ENCODE measurements at regions not wholly inside any gene's neighbourhood (a gene's known extent, or its start where the extent isn't known, plus 50 kb on each side); places are given as distances from the start of the nearest gene placed in this dataset.
"Not testable (repeated sequence)": the region's sequence is repeated elsewhere in the genome, so short reads cannot be mapped to it uniquely, and the experiment has no call there.

DNA sequence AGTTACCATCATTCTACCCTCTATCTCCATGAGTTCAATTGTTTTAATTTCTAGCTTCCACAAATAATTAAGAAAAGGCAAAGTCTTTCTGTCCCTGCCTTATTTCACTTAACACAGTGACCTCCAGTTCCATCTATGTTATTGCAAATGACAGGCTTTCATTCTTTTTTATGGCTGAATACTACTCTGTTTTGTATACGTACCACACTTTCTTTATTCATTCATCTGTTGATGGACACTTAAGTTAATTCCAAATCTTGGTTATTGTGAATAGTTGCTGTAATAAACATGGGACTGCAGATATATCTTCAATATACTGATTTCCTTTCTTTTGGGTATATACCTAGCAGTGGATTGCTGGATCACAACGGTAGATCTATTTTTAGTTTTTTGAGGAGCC, 314.1 kb downstream of the SV2B start:
- Histone ChIP-seq H3K4me1 (ENCODE audit: control insufficient read depth, insufficient read depth, low read length) (no peaks in the 10 kb centered on the region), H3K4me3 (ENCODE audit: low read length) (no peak overlapping the region), H3K9me3 (ENCODE audit: control insufficient read depth, low read length) (no peaks in the 10 kb centered on the region), H3K27me3 (ENCODE audit: control insufficient read depth, insufficient read depth) (no peaks in the 10 kb centered on the region), H3K27ac (ENCODE audit: low read length) (no peak overlapping the region)
- DNase-seq (no peak), ATAC-seq (no peak)
- intact Hi-C loops (cut with DNase I) = no loop called here
- 89% methylated on average over 2 of the region's 2 CpGs for WGBS

DNA sequence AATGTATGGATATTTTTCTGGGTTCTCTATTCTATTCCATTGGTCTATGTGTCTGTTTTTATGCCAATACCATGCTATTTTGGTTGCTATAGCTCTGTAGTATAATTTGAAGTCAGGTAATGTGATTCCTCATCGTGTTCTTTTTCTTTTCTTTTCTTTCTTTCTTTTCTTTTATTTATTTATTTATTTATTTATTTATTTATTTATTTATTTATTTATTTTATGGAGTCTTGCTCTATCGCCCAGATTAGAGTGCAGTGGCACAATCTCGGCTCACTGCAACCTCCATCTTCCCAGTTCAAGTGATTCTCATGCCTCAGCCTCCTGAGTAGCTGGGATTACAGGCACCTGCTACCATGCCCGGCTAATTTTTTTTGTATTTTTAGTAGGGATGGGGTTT, 315.2 kb downstream of the SV2B start:
- H3K27ac ChIP-seq (ENCODE audit: low read length); ATAC-seq; H3K4me1 ChIP-seq (ENCODE audit: control insufficient read depth, insufficient read depth, low read length); H3K9me3 ChIP-seq (ENCODE audit: control insufficient read depth, low read length); intact Hi-C loops (cut with DNase I); H3K4me3 ChIP-seq (ENCODE audit: low read length); H3K27me3 ChIP-seq (ENCODE audit: control insufficient read depth, insufficient read depth); DNase-seq: not testable (repeated sequence)
- 93% methylated on average over 4 of the region's 4 CpGs for WGBS

DNA sequence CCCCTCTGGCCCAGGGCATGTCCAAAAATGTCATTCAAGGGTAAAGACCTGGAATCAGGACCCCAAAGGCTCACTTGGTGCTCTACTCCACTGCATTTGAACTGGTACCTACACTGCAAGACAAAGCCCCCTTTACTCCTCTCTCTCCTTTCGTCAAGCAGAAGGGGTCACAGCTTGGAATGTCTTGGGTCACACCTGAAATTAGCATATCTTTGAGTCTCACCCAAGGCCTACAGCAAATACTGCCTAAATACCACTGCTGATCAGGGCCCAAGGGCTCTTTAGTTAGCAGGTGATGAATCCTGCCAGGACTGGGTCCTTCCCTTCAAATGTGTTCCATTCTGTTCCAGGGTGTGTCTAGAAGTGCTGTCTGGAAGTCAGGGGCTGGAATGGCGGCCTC, 320.6 kb downstream of the SV2B start:
- Histone ChIP-seq H3K27me3 (ENCODE audit: control insufficient read depth, insufficient read depth) (no peaks in the 10 kb centered on the region), H3K9me3 (ENCODE audit: control insufficient read depth, low read length) (no peaks in the 10 kb centered on the region), H3K27ac (ENCODE audit: low read length) (no peak overlapping the region), H3K4me3 (ENCODE audit: low read length) (no peak overlapping the region), H3K4me1 (ENCODE audit: control insufficient read depth, insufficient read depth, low read length) (no peaks in the 10 kb centered on the region)
- 78% methylated on average over 2 of the region's 2 CpGs for WGBS
- ATAC-seq = no peak
- intact Hi-C loops (cut with DNase I) = no loop called here
- DNase-seq = no peak

DNA sequence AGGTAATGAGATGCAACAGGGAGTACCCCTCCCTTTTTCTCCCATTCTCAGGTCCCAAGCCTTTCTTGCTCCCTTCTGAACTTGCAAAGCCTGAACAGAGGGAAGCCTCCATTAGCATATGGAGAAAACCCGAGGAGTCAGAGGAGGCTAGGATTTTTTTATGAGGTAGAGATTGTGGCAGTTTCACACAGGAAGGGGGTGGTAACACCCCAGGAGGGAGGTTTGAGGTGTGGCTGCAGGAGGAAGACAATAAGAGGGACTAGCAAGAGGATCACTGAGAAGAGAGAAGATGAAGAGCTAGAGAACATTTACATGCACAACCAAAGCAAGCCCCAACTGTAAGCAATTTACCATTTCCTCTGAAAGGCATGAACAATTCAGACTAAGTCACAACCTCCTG, 322.7 kb downstream of the SV2B start:
- intact Hi-C loops (cut with DNase I) = no loop called here

DNA sequence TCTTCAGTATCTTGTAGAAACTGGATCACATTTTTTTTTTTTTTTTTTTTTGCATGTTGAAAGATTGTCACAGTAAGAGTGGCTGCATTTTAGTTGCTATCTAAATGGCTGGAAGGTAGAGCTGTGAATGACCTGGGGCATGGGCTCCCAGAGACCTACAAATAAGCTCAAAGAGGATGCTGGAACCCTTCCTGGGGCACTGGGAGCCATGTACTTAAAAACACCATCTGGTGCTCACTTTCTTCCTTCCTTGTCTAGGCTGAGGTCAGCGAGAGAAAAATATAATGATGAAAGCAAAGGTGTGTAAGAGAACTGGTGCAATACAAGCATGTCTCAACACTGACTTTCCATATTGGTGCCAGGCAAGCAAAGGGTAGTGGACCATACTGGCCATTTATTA, 323.9 kb downstream of the SV2B start:
- intact Hi-C loops (cut with DNase I) = no loop called here
- no peaks in the 10 kb centered on the region for H3K27me3 ChIP-seq (ENCODE audit: control insufficient read depth, insufficient read depth)
- WGBS = 85% methylated on average over 1 of the region's 1 CpG
- no peak for ATAC-seq
- no peaks in the 10 kb centered on the region for H3K9me3 ChIP-seq (ENCODE audit: control insufficient read depth, low read length)
- H3K27ac ChIP-seq (ENCODE audit: low read length) = no peak overlapping the region
- no peak overlapping the region for H3K4me3 ChIP-seq (ENCODE audit: low read length)
- no peak for DNase-seq
- no peaks in the 10 kb centered on the region for H3K4me1 ChIP-seq (ENCODE audit: control insufficient read depth, insufficient read depth, low read length)

More for the DNA sequence above, 322.7 kb downstream of the SV2B start:
- no peak for DNase-seq
- H3K27ac ChIP-seq (ENCODE audit: low read length) = no peak overlapping the region
- WGBS = 19% methylated on average over 1 of the region's 1 CpG
- no peaks in the 10 kb centered on the region for H3K9me3 ChIP-seq (ENCODE audit: control insufficient read depth, low read length)
- no peak for ATAC-seq
- no peak overlapping the region for H3K4me3 ChIP-seq (ENCODE audit: low read length)
- H3K27me3 ChIP-seq (ENCODE audit: control insufficient read depth, insufficient read depth) = no peaks in the 10 kb centered on the region
- no peaks in the 10 kb centered on the region for H3K4me1 ChIP-seq (ENCODE audit: control insufficient read depth, insufficient read depth, low read length)

DNA sequence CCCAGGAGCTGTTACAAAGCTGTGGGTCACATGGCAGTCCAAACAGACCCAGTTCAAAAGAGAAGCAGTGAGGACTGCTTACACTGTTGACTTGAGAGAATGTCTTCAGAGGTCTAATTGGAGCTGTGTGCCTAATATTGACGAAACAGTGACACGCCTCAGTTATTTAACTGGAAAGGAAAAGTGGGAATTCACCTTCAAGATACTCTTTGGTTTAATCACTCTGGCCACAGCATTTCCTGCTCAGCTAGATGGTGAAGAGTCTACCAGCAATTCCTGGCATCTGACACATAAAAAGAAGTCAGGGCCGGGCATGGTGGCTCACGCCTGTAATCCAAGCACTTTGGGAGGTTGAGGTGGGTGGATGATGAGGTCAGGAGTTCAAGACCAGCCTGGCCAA, 326.4 kb downstream of the SV2B start:
- intact Hi-C loops (cut with DNase I) = no loop called here
- H3K4me1 ChIP-seq (ENCODE audit: control insufficient read depth, insufficient read depth, low read length) = no peaks in the 10 kb centered on the region

DNA sequence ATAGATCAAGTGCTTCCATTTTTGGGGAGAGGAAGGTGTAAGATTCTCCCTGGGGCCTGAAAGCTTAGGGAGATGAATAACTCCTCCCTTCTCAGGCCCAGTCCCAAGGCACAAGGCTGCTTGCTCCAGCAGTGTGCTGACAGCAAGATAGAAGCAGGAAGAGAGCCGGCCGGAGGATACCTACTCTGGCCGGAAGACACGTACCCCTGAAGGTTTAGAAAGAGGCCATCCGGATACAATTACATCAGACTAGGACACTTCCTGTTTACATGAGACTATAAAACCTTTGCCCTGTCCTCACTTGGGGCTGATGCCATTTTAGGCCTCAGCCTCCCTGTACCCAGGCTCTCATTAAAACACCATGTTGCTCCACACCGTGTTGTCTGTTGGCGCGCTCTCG, 329.9 kb downstream of the SV2B start:
- Histone ChIP-seq H3K27me3 (ENCODE audit: control insufficient read depth, insufficient read depth) (no peaks in the 10 kb centered on the region), H3K4me3 (ENCODE audit: low read length) (no peak overlapping the region), H3K4me1 (ENCODE audit: control insufficient read depth, insufficient read depth, low read length) (no peaks in the 10 kb centered on the region), H3K9me3 (ENCODE audit: control insufficient read depth, low read length) (no peaks in the 10 kb centered on the region), H3K27ac (ENCODE audit: low read length) (no peak overlapping the region)
- intact Hi-C loops (cut with DNase I) = no loop called here
- ATAC-seq = no peak
- DNase-seq = no peak
- WGBS = 71% methylated on average over 9 of the region's 9 CpGs

More for the DNA sequence above, 326.4 kb downstream of the SV2B start:
- H3K9me3 ChIP-seq (ENCODE audit: control insufficient read depth, low read length) = no peaks in the 10 kb centered on the region
- no peak overlapping the region for H3K4me3 ChIP-seq (ENCODE audit: low read length)
- H3K27ac ChIP-seq (ENCODE audit: low read length) = no peak overlapping the region
- H3K27me3 ChIP-seq (ENCODE audit: control insufficient read depth, insufficient read depth) = no peaks in the 10 kb centered on the region
- DNase-seq (no peak), ATAC-seq (no peak)
- 75% methylated on average over 4 of the region's 4 CpGs for WGBS

DNA sequence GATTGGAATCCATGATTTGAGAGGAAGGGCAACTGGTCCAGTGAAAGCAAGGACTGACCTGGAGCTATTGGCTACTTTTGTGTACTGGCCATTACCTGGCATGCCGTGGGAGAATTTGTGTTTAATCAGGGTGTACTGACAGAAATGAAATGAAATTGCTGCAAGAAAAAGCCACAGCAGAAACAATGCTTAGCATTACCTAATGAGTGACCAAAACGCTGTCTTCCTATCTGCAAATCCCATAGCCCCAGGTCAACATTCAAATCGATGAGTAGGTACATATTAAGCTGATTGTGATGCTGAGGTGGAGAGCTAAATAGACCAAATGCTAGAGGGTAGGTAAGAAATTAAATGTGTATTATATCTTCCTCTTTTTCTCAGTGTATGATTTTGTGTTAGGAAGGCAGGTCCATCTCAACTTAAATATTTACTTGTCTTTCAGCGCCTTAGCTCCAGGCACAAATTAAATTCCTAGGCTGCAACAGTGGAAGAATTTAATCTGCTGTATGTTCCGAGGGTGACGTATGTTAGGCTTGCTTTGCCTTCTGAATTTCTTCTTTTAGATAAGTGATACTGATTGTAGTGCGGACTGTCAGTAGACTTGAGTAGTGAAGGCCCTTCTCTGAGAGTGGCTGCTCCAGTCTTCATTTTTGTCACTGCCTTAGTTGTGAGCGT, 331.1 kb downstream of the SV2B start:
- no peaks in the 10 kb centered on the region for H3K9me3 ChIP-seq (ENCODE audit: control insufficient read depth, low read length)
- no peak overlapping the region for H3K27ac ChIP-seq (ENCODE audit: low read length)
- no peaks in the 10 kb centered on the region for H3K27me3 ChIP-seq (ENCODE audit: control insufficient read depth, insufficient read depth)
- 76% methylated on average over 8 of the region's 8 CpGs for WGBS
- ATAC-seq = no peak
- no peak for DNase-seq
- intact Hi-C loops (cut with DNase I) = no loop called here
- no peaks in the 10 kb centered on the region for H3K4me1 ChIP-seq (ENCODE audit: control insufficient read depth, insufficient read depth, low read length)
- no peak overlapping the region for H3K4me3 ChIP-seq (ENCODE audit: low read length)

DNA sequence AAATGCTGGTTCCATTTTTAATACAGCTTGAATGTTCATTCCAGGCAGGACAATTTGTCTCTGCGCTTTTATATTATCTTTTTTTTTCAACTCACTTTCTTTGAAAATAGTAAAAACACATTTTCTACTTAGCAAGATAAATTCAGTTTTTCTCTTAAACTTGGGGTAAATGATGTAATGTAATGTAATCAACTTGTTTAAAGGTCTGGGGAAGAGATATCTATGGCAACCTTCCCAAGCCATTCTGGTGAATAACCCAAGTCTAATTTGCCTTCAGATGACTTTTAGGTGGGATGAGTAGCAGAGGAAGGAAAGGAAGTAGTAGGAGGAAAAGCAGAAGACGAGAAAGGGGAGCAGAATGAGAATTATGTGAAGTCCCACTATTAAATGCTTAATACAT, 335.1 kb downstream of the SV2B start:
- Histone ChIP-seq H3K4me1 (ENCODE audit: control insufficient read depth, insufficient read depth, low read length) (no peaks in the 10 kb centered on the region), H3K9me3 (ENCODE audit: control insufficient read depth, low read length) (no peaks in the 10 kb centered on the region), H3K4me3 (ENCODE audit: low read length) (no peak overlapping the region), H3K27ac (ENCODE audit: low read length) (no peak overlapping the region), H3K27me3 (ENCODE audit: control insufficient read depth, insufficient read depth) (no peaks in the 10 kb centered on the region)
- 73% methylated on average over 2 of the region's 2 CpGs for WGBS
- DNase-seq (no peak), ATAC-seq (no peak)
- intact Hi-C loops (cut with DNase I) = no loop called here

DNA sequence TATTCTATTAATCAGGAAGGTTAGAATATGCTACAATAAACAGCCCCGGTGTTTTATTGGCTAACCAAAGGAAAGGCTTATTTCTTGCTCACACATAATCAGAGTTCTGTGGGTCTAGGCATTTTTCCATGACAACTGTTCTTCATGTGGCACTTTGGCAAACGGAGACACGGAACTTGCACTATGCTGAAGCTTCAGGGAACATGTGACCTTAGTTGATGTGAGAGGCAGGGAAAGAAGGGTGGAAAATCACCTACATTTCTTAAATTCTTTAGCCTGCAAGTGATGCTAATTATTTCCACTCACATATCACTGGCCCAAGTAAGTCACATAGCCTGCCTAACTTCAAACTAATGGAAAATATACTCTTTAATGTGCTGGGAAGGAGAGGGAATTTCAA, 344.6 kb downstream of the SV2B start:
- no peak for ATAC-seq
- no peak for DNase-seq
- H3K4me3 ChIP-seq (ENCODE audit: low read length) = no peak overlapping the region
- H3K9me3 ChIP-seq (ENCODE audit: control insufficient read depth, low read length) = no peaks in the 10 kb centered on the region
- intact Hi-C loops (cut with DNase I) = no loop called here
- 65% methylated on average over 3 of the region's 3 CpGs for WGBS
- H3K4me1 ChIP-seq (ENCODE audit: control insufficient read depth, insufficient read depth, low read length) = no peaks in the 10 kb centered on the region
- no peak overlapping the region for H3K27ac ChIP-seq (ENCODE audit: low read length)
- no peaks in the 10 kb centered on the region for H3K27me3 ChIP-seq (ENCODE audit: control insufficient read depth, insufficient read depth)

DNA sequence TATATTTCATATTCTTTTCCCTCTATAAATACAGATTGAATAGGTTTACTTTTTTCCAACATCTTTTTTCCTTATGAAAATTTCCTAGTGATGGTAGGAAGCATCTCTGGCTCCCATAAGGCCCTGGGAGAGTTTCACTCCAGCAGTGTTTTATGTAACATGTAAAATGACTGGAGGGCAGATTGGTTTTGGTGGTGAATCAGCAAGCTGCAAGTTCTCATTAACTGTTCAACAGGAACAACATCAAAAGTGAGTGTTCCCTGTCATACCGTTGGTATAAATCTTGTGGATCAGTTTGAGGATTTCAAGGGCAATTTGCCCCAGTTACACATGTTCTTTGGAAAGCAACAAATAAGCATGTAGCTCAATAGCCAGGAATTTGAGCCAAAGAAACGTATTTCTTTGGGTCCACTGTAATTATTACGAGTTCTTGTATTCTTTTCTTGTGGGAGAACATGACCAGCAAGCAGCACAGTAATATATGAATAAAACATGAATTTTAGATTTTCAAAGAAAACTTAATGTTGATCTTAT, 345.7 kb downstream of the SV2B start:
- no peaks in the 10 kb centered on the region for H3K27me3 ChIP-seq (ENCODE audit: control insufficient read depth, insufficient read depth)
- H3K9me3 ChIP-seq (ENCODE audit: control insufficient read depth, low read length) = no peaks in the 10 kb centered on the region
- H3K27ac ChIP-seq (ENCODE audit: low read length) = no peak overlapping the region
- no peak overlapping the region for H3K4me3 ChIP-seq (ENCODE audit: low read length)
- no peaks in the 10 kb centered on the region for H3K4me1 ChIP-seq (ENCODE audit: control insufficient read depth, insufficient read depth, low read length)
- intact Hi-C loops (cut with DNase I) = no loop called here
- WGBS = 67% methylated on average over 3 of the region's 3 CpGs
- no peak for ATAC-seq
- no peak for DNase-seq
